HCT116 (cell line): ENCODE measurements at regions not wholly inside any gene's neighbourhood (a gene's known extent, or its start where the extent isn't known, plus 50 kb on each side); places are given as distances from the start of the nearest gene placed in this dataset.

ENCODE experiments used
- CEBPB ChIP-seq: IDR thresholded peaks from 2 replicates; pipeline ENCODE4 v1.6.1; 2012; ENCODE audit warnings: low read depth
- EGR1 ChIP-seq: IDR thresholded peaks from 2 replicates; pipeline ENCODE4 v1.6.1; 2012; ENCODE audit warnings: low read depth
- EZH2 ChIP-seq: fragments of 200-600 bp; sonication (generic); IDR thresholded peaks from 2 replicates; pipeline ENCODE4 v1.6.1; 2017; ENCODE audit warnings: antibody characterized with exemption, mixed run types
- EZH2phosphoT487 ChIP-seq: fragments of 200-600 bp; IDR thresholded peaks from 2 replicates; pipeline ENCODE4 v1.6.1; 2018; ENCODE audit warnings: antibody characterized with exemption, borderline replicate concordance
- JUND ChIP-seq: IDR thresholded peaks from 2 replicates; pipeline ENCODE4 v1.6.1; 2012
- POLR2A ChIP-seq: IDR thresholded peaks from 2 replicates; pipeline ENCODE4 v1.7.0; 2011; ENCODE audit warnings: borderline replicate concordance; ENCODE audit not compliant: insufficient read depth, insufficient read length; ENCODE audit errors: extremely low read depth
- POLR2AphosphoS5 ChIP-seq: IDR thresholded peaks from 2 replicates; pipeline ENCODE4 v1.6.1; 2011; ENCODE audit warnings: mild to moderate bottlenecking, low read depth, low read length, moderate library complexity
- RAD21 ChIP-seq: IDR thresholded peaks from 2 replicates; pipeline ENCODE4 v1.6.1; 2012; ENCODE audit warnings: low read depth, mild to moderate bottlenecking
- SIN3A ChIP-seq: IDR thresholded peaks from 2 replicates; pipeline ENCODE4 v1.6.1; 2012; ENCODE audit warnings: low read depth
- SRF ChIP-seq: IDR thresholded peaks from 2 replicates; pipeline ENCODE4 v1.6.1; 2012; ENCODE audit warnings: low read depth
- TCF7L2 ChIP-seq: IDR thresholded peaks from 2 replicates; pipeline ENCODE4 v1.7.0; 2011; ENCODE audit warnings: borderline replicate concordance, inconsistent platforms; ENCODE audit not compliant: insufficient read depth, insufficient read length; ENCODE audit errors: extremely low read depth
- ZNF274 ChIP-seq: fragments of 200-500 bp; sonication (Bioruptor generic); IDR thresholded peaks from 2 replicates; pipeline ENCODE4 v1.6.1; 2014; ENCODE audit warnings: mild to moderate bottlenecking, low read depth, low read length, inconsistent platforms
- TF ChIP-seq, protein P1 (sequence below), 3 experiments: fragments of 200-600 bp in 1 of 3; sonication (generic) in 1 of 3; IDR thresholded peaks in 2 of 3; conservative IDR thresholded peaks in 1 of 3; 2 replicates each; pipeline ENCODE4 v1.5.1; 2012 to 2017; ENCODE audit warnings: low read depth in 2 of 3, low read length in 2 of 3, antibody characterized with exemption in 1 of 3, borderline replicate concordance in 1 of 3, control low read depth in 1 of 3, mild to moderate bottlenecking in 1 of 3, mixed read lengths in 1 of 3, mixed run types in 1 of 3, moderate library complexity in 1 of 3; ENCODE audit not compliant: insufficient read depth in 1 of 3
- TF ChIP-seq, protein P2 (sequence below): IDR thresholded peaks from 2 replicates; pipeline ENCODE4 v1.6.1; 2012

DNA sequence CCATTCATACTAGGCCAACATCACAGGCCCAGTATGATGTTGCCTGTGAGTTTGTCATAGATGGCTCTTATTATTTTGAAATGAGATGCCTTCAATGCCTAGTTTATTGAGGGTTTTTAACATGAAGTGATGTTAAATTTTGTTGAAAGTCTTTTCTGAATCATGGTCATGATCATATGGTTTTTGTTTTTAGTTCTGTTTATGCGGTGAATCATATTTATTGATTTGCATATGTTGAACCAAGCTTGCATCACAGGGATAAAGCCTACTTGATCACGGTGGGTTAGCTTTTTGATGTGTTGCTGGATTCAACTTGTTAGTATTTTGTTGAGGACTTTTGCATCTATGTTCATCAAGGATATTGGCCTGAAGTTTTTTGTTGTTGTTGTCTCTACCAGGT lies 195.8 kb upstream of the FN1 start:
- no peak for TF ChIP-seq EZH2
- TF ChIP-seq, protein P1, sequence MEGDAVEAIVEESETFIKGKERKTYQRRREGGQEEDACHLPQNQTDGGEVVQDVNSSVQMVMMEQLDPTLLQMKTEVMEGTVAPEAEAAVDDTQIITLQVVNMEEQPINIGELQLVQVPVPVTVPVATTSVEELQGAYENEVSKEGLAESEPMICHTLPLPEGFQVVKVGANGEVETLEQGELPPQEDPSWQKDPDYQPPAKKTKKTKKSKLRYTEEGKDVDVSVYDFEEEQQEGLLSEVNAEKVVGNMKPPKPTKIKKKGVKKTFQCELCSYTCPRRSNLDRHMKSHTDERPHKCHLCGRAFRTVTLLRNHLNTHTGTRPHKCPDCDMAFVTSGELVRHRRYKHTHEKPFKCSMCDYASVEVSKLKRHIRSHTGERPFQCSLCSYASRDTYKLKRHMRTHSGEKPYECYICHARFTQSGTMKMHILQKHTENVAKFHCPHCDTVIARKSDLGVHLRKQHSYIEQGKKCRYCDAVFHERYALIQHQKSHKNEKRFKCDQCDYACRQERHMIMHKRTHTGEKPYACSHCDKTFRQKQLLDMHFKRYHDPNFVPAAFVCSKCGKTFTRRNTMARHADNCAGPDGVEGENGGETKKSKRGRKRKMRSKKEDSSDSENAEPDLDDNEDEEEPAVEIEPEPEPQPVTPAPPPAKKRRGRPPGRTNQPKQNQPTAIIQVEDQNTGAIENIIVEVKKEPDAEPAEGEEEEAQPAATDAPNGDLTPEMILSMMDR (IDR thresholded peaks at IDR 0.05 in 2 of 3, conservative IDR thresholded peaks at IDR 0.05 in 1 of 3; ENCODE audit: borderline replicate concordance in 1 of 3, insufficient read depth in 1 of 3, low read depth in 2 of 3, low read length in 2 of 3), result no peak
- TF ChIP-seq ZNF274, result no peak
- TF ChIP-seq SIN3A, result no peak
- TF ChIP-seq, protein P2, sequence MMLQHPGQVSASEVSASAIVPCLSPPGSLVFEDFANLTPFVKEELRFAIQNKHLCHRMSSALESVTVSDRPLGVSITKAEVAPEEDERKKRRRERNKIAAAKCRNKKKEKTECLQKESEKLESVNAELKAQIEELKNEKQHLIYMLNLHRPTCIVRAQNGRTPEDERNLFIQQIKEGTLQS, result no peak
- no peak for TF ChIP-seq EGR1
- no peak for TF ChIP-seq POLR2AphosphoS5
- TF ChIP-seq CEBPB, result no peak
- no peak for TF ChIP-seq POLR2A
- TF ChIP-seq JUND, result no peak
- no peak for TF ChIP-seq EZH2phosphoT487
- TF ChIP-seq RAD21, result no peak
- TF ChIP-seq TCF7L2, result no peak
- no peak for TF ChIP-seq SRF
